DOHH2 (cell line): ENCODE measurements at regions not wholly inside any gene's neighbourhood (a gene's known extent, or its start where the extent isn't known, plus 50 kb on each side); places are given as distances from the start of the nearest gene placed in this dataset.

ENCODE experiments used
- CTCF ChIP-seq: fragments of 200-600 bp; sonication (generic); IDR thresholded peaks from one replicate; pipeline ENCODE4 v1.5.1; 2014; ENCODE audit warnings: antibody characterized with exemption, mild to moderate bottlenecking, low read depth, low read length; ENCODE audit not compliant: poor library complexity, severe bottlenecking
- EZH2phosphoT487 ChIP-seq: fragments of 200-600 bp; sonication (generic); IDR thresholded peaks from 2 replicates; pipeline ENCODE4 v1.6.1; 2017; ENCODE audit warnings: borderline replicate concordance, mild to moderate bottlenecking, antibody characterized with exemption, low read length, moderate library complexity, mixed read lengths

GRCh38 chr5:130992095-130992494, 173.0 kb downstream of the HINT1 start:
- TF ChIP-seq CTCF: no peak
- TF ChIP-seq EZH2phosphoT487: no peak
